Transverse colon (tissue), 4 donors: ENCODE measurements at regions not wholly inside any gene's neighbourhood (a gene's known extent, or its start where the extent isn't known, plus 50 kb on each side); places are given as distances from the start of the nearest gene placed in this dataset.

Source experiments
- EP300 ChIP-seq: sonication (generic); formaldehyde crosslinking; IDR thresholded peaks from one replicate; pipeline ENCODE4 v1.6.1; 2017; ENCODE audit warnings: antibody characterized with exemption, low read depth
- POLR2A ChIP-seq: fragments of 450-650 bp; IDR thresholded peaks from one replicate; pipeline ENCODE4 v1.6.1; 2016; ENCODE audit warnings: antibody characterized with exemption, mild to moderate bottlenecking, moderate library complexity
- POLR2AphosphoS5 ChIP-seq, 3 donors: sonication (generic); formaldehyde crosslinking; IDR thresholded peaks; one replicate each; pipeline ENCODE4 v1.6.1; 2016; ENCODE audit warnings: antibody characterized with exemption in 3 of 3
- TF ChIP-seq, protein P1 (sequence below), 5 experiments: fragments of 200-600 bp in 3 of 5; fragments of 450-650 bp in 2 of 5; sonication (generic) in 3 of 5; IDR thresholded peaks; 1 replicate in 2 of 5; 2 replicates in 3 of 5; pipeline ENCODE4 v1.5.1; 2016 to 2017; ENCODE audit warnings: antibody characterized with exemption in 5 of 5, inconsistent platforms in 3 of 5, mild to moderate bottlenecking in 2 of 5, moderate library complexity in 1 of 5

DNA sequence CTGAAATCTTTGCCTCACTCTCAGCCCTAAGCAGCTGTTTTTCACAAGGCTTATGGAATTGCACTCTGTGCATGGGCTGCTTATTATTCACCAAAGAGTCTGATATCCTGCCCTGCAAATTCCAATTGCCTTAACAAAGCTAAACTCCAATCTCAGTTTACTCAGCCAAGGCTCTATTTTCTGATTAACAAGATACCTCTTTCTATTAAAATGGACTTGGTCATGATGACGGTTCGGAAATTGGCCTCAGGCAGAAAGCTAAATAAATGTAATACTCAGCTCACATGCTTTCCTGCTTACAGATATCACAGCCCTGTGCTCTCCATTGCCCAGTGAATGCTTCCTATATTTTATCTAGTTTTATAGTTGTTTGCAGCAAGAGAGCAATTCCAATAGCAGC is 1270.8 kb downstream of the PCDH9 start:
- TF ChIP-seq, protein P1, sequence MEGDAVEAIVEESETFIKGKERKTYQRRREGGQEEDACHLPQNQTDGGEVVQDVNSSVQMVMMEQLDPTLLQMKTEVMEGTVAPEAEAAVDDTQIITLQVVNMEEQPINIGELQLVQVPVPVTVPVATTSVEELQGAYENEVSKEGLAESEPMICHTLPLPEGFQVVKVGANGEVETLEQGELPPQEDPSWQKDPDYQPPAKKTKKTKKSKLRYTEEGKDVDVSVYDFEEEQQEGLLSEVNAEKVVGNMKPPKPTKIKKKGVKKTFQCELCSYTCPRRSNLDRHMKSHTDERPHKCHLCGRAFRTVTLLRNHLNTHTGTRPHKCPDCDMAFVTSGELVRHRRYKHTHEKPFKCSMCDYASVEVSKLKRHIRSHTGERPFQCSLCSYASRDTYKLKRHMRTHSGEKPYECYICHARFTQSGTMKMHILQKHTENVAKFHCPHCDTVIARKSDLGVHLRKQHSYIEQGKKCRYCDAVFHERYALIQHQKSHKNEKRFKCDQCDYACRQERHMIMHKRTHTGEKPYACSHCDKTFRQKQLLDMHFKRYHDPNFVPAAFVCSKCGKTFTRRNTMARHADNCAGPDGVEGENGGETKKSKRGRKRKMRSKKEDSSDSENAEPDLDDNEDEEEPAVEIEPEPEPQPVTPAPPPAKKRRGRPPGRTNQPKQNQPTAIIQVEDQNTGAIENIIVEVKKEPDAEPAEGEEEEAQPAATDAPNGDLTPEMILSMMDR (IDR thresholded peaks at IDR 0.05): no peak
- TF ChIP-seq POLR2AphosphoS5 (IDR thresholded peaks at IDR 0.05): no peak
- TF ChIP-seq POLR2A: no peak
- TF ChIP-seq EP300: no peak
